H9 (cell line): ENCODE measurements at regions not wholly inside any gene's neighbourhood (a gene's known extent, or its start where the extent isn't known, plus 50 kb on each side); places are given as distances from the start of the nearest gene placed in this dataset.

Experiments used
- DNase-seq: peaks from one replicate; pipeline ENCODE4 v3.0.0-alpha.2; 2017
- H2AFZ ChIP-seq: one replicate; pipeline ENCODE4 v1.6.1; 2013; ENCODE audit warnings: mild to moderate bottlenecking, low read length, control low read depth, moderate library complexity
- H2AK5ac ChIP-seq: 2 replicates; pipeline ENCODE4 v1.6.1; 2013; ENCODE audit warnings: low read length, control low read depth, mixed read lengths; ENCODE audit not compliant: insufficient read length
- H2BK120ac ChIP-seq: one replicate; pipeline ENCODE4 v1.6.1; 2013; ENCODE audit warnings: low read depth, mild to moderate bottlenecking, low read length, control low read depth, inconsistent platforms; ENCODE audit not compliant: poor library complexity, severe bottlenecking
- H2BK12ac ChIP-seq: 2 replicates; pipeline ENCODE4 v1.6.1; 2013; ENCODE audit warnings: low read length, control low read depth, mixed read lengths, low read depth; ENCODE audit not compliant: insufficient read length
- H2BK15ac ChIP-seq: 2 replicates; pipeline ENCODE4 v1.6.1; 2013; ENCODE audit warnings: low read depth, low read length, control low read depth
- H2BK20ac ChIP-seq: one replicate; pipeline ENCODE4 v1.6.1; 2013; ENCODE audit warnings: low read depth, mild to moderate bottlenecking, low read length, control low read depth, inconsistent platforms; ENCODE audit not compliant: poor library complexity, severe bottlenecking
- H2BK5ac ChIP-seq: 2 replicates; pipeline ENCODE4 v1.6.1; 2013; ENCODE audit warnings: low read length, control low read depth, mixed read lengths; ENCODE audit not compliant: insufficient read length
- H3K14ac ChIP-seq: 2 replicates; pipeline ENCODE4 v1.6.1; 2013; ENCODE audit warnings: low read length, control low read depth; ENCODE audit not compliant: insufficient read depth
- H3K18ac ChIP-seq: 2 replicates; pipeline ENCODE4 v1.6.1; 2013; ENCODE audit warnings: low read depth, mild to moderate bottlenecking, mixed read lengths, low read length, control low read depth; ENCODE audit not compliant: insufficient read length
- H3K23ac ChIP-seq: 2 replicates; pipeline ENCODE4 v1.6.1; 2013; ENCODE audit warnings: low read length, control low read depth, mixed read lengths, low read depth; ENCODE audit not compliant: insufficient read length
- H3K23me2 ChIP-seq: 2 replicates; pipeline ENCODE4 v1.6.1; 2013; ENCODE audit warnings: low read depth, mild to moderate bottlenecking, mixed read lengths, low read length, control low read depth; ENCODE audit not compliant: insufficient read length, poor library complexity, severe bottlenecking
- H3K27ac ChIP-seq: 2 replicates; pipeline ENCODE4 v1.5.1; 2013; ENCODE audit warnings: low read length, control low read depth, mixed read lengths, low read depth; ENCODE audit not compliant: insufficient read length
- H3K27me3 ChIP-seq: 2 replicates; pipeline ENCODE4 v1.6.1; 2013; ENCODE audit warnings: low read length, control low read depth, inconsistent platforms; ENCODE audit not compliant: insufficient read depth
- H3K4ac ChIP-seq: 2 replicates; pipeline ENCODE4 v1.6.1; 2013; ENCODE audit warnings: low read depth, mild to moderate bottlenecking, control low read depth, inconsistent platforms, low read length, moderate library complexity
- H3K4me1 ChIP-seq: 2 replicates; pipeline ENCODE4 v1.6.1; 2013; ENCODE audit warnings: low read length, control low read depth, inconsistent platforms; ENCODE audit not compliant: insufficient read depth
- H3K4me2 ChIP-seq: 2 replicates; pipeline ENCODE4 v1.6.1; 2013; ENCODE audit warnings: low read length, control low read depth, mixed read lengths; ENCODE audit not compliant: insufficient read length, insufficient read depth
- H3K56ac ChIP-seq: 2 replicates; pipeline ENCODE4 v1.6.1; 2013; ENCODE audit warnings: low read depth, mild to moderate bottlenecking, mixed read lengths, low read length, control low read depth; ENCODE audit not compliant: insufficient read length
- H3K79me1 ChIP-seq: 2 replicates; pipeline ENCODE4 v1.6.1; 2013; ENCODE audit warnings: low read depth, mild to moderate bottlenecking, moderate library complexity, low read length, control low read depth, inconsistent platforms; ENCODE audit not compliant: insufficient read depth, poor library complexity, severe bottlenecking
- H3K79me2 ChIP-seq: 2 replicates; pipeline ENCODE4 v1.6.1; 2013; ENCODE audit warnings: low read length, control low read depth, inconsistent platforms; ENCODE audit not compliant: insufficient read depth
- H3K9ac ChIP-seq: 2 replicates; pipeline ENCODE4 v1.6.1; 2013; ENCODE audit warnings: low read length, control low read depth, mixed read lengths; ENCODE audit not compliant: insufficient read length; ENCODE audit errors: extremely low read depth
- H3K9me3 ChIP-seq: one replicate; pipeline ENCODE4 v1.6.1; 2013; ENCODE audit warnings: low read depth, low read length, inconsistent platforms; ENCODE audit not compliant: control insufficient read depth
- H3T11ph ChIP-seq: one replicate; pipeline ENCODE4 v1.6.1; 2013; ENCODE audit warnings: mild to moderate bottlenecking, low read length, control low read depth, inconsistent platforms
- H4K20me1 ChIP-seq: one replicate; pipeline ENCODE4 v1.6.1; 2013; ENCODE audit not compliant: control insufficient read depth, insufficient read length, insufficient read depth
- H4K5ac ChIP-seq: 2 replicates; pipeline ENCODE4 v1.6.1; 2013; ENCODE audit warnings: low read depth, mild to moderate bottlenecking, mixed read lengths, low read length, control low read depth; ENCODE audit not compliant: insufficient read length
- H4K8ac ChIP-seq: replicated peaks from 2 replicates; pipeline ENCODE4 v1.6.1; 2013; ENCODE audit warnings: low read length, control low read depth, mixed read lengths, low read depth; ENCODE audit not compliant: insufficient read length
- H4K91ac ChIP-seq: 2 replicates; pipeline ENCODE4 v1.6.1; 2013; ENCODE audit warnings: low read depth, mild to moderate bottlenecking, moderate library complexity, mixed read lengths, low read length, control low read depth; ENCODE audit not compliant: insufficient read length
- H3K27ac Mint-ChIP-seq, 3 experiments: 2 replicates in 2 of 3; 3 replicates in 1 of 3; pipeline ENCODE4 v1.8.0; 2020 to 2021; ENCODE audit warnings: mixed read lengths in 3 of 3, mild to moderate bottlenecking in 1 of 3, moderate library complexity in 1 of 3
- H3K27me3 Mint-ChIP-seq: 2 replicates; pipeline ENCODE4 v1.8.0; 2021; ENCODE audit warnings: low read depth, mild to moderate bottlenecking, moderate library complexity, mixed read lengths
- H3K36me3 Mint-ChIP-seq, 3 experiments: 2 replicates in 2 of 3; 3 replicates in 1 of 3; pipeline ENCODE4 v1.8.0; 2020 to 2021; ENCODE audit warnings: low read depth in 3 of 3, mixed read lengths in 3 of 3; ENCODE audit not compliant: insufficient read depth in 1 of 3
- H3K4me1 Mint-ChIP-seq, 2 experiments: 2 replicates each; pipeline ENCODE4 v1.8.0; 2020; ENCODE audit warnings: mixed read lengths in 2 of 2
- H3K4me3 Mint-ChIP-seq, 2 experiments: 2 replicates in 1 of 2; 3 replicates in 1 of 2; pipeline ENCODE4 v1.8.0; 2020 to 2021; ENCODE audit warnings: mild to moderate bottlenecking in 2 of 2, mixed read lengths in 2 of 2, moderate library complexity in 1 of 2
- H3K9me3 Mint-ChIP-seq, 2 experiments: 2 replicates in 1 of 2; 3 replicates in 1 of 2; pipeline ENCODE4 v1.8.0; 2020; ENCODE audit warnings: mild to moderate bottlenecking in 2 of 2, mixed read lengths in 2 of 2, moderate library complexity in 1 of 2
- CTCF ChIP-seq: fragments of 200-600 bp; sonication (generic); conservative IDR thresholded peaks from 3 replicates; pipeline ENCODE4 v1.8.0; 2021; ENCODE audit warnings: antibody characterized with exemption, mild to moderate bottlenecking
- WGBS: extraction: QIAGEN DNeasy Blood & Tissue Kit; methylation state at CpG from one replicate; pipeline ENCODE4 v1.1.7; 2013; ENCODE audit warnings: missing lambda C conversion rate, low lambda C conversion rate, mixed read lengths; ENCODE audit not compliant: insufficient read length; ENCODE audit errors: extremely low coverage; 5-methylcytosine and 5-hydroxymethylcytosine counted together

- H2BK20ac ChIP-seq = no peak overlapping the region
- H3K23me2 ChIP-seq = no peaks in the 10 kb centered on the region
- H3K36me3 Mint-ChIP-seq = peaks cover 0 to 6% (median 1%) of the 10 kb centered on the region in 3 experiments; a peak in 2 of 7 replicates
- H3K9me3 ChIP-seq = no peaks in the 10 kb centered on the region
- H3K79me2 ChIP-seq = no peaks in the 10 kb centered on the region
- no peak overlapping the region for H3K9ac ChIP-seq
- H2AFZ ChIP-seq = no peak overlapping the region
- H3K56ac ChIP-seq = no peak overlapping the region
- no peaks in the 10 kb centered on the region for H3K4me1 ChIP-seq
- no peak overlapping the region for H3T11ph ChIP-seq
- no peak overlapping the region for H2BK120ac ChIP-seq
- H4K5ac ChIP-seq = no peak overlapping the region
- no peak overlapping the region for H2BK15ac ChIP-seq
- H3K23ac ChIP-seq = no peak overlapping the region
- no peak overlapping the region for H3K4me3 Mint-ChIP-seq
- no peaks in the 10 kb centered on the region for H3K79me1 ChIP-seq
- H3K27ac Mint-ChIP-seq = no peak overlapping the region
- no peaks in the 10 kb centered on the region for H4K20me1 ChIP-seq
- no peak overlapping the region for H3K4ac ChIP-seq
- no peaks in the 10 kb centered on the region for H3K27me3 Mint-ChIP-seq
- no peak for TF ChIP-seq CTCF
- DNase-seq = no peak
- no peak overlapping the region for H3K27ac ChIP-seq
- peaks cover 14 to 16% of the 10 kb centered on the region in 2 experiments for H3K4me1 Mint-ChIP-seq
- no CpG with 5 or more reads among the region's 7 CpGs for WGBS
- no peak overlapping the region for H2AK5ac ChIP-seq
- no peak overlapping the region for H4K91ac ChIP-seq
- H3K9me3 Mint-ChIP-seq = no peaks in the 10 kb centered on the region
- H2BK5ac ChIP-seq = no peak overlapping the region
- H3K18ac ChIP-seq = no peak overlapping the region
- no peaks in the 10 kb centered on the region for H3K27me3 ChIP-seq
- no peak overlapping the region for H3K4me2 ChIP-seq
- no peak overlapping the region for H2BK12ac ChIP-seq
- no peak overlapping the region for H3K14ac ChIP-seq
- no peak overlapping the region for H4K8ac ChIP-seq
Observed at GRCh38 chr7:117997862-117998825, 124.9 kb upstream of the CTTNBP2 start.
